ENCODE measurements at regions not wholly inside any gene's neighbourhood (a gene's known extent, or its start where the extent isn't known, plus 50 kb on each side); places are given as distances from the start of the nearest gene placed in this dataset.

GRCh38 chr6:168227840-168228239 is 91.7 kb downstream of the DACT2 start:
- H3K27me3 ChIP-seq = no peaks in the 10 kb centered on the region
- no peak for DNase-seq
- intact Hi-C loops (cut with DNase I) = no loop called here
- H3K9ac ChIP-seq (ENCODE audit: low read depth in 2 of 2, low read length in 2 of 2) = no peak overlapping the region
- no peaks in the 10 kb centered on the region for H3K9me3 ChIP-seq
- H3K36me3 ChIP-seq = no peaks in the 10 kb centered on the region
- no peaks in the 10 kb centered on the region for H3K4me1 ChIP-seq
- TF ChIP-seq CTCF (IDR thresholded peaks at IDR 0.05) = no peak
- H3K27ac ChIP-seq = no peak overlapping the region
- no peak overlapping the region for H3K4me3 ChIP-seq

- H3K4me1 ChIP-seq = no peaks in the 10 kb centered on the region
- no peak overlapping the region for H3K27ac ChIP-seq
- H3K36me3 ChIP-seq = no peaks in the 10 kb centered on the region
- TF ChIP-seq CTCF (IDR thresholded peaks at IDR 0.05) = no peak
- no peak overlapping the region for H3K4me3 ChIP-seq
- intact Hi-C loops (cut with DNase I) = no loop called here
- H3K9ac ChIP-seq (ENCODE audit: low read depth in 2 of 2, low read length in 2 of 2) = no peak overlapping the region
- DNase-seq = no peak
- no peaks in the 10 kb centered on the region for H3K9me3 ChIP-seq
- H3K27me3 ChIP-seq = no peaks in the 10 kb centered on the region
These were observed 92.7 kb downstream of the DACT2 start for GRCh38 chr6:168226902-168227318.

GRCh38 chr6:168226061-168226752 is 93.4 kb downstream of the DACT2 start:
- TF ChIP-seq CTCF (IDR thresholded peaks at IDR 0.05) = no peak
- Histone ChIP-seq H3K9ac (ENCODE audit: low read depth in 2 of 2, low read length in 2 of 2) (no peak overlapping the region), H3K9me3 (no peaks in the 10 kb centered on the region), H3K27me3 (no peaks in the 10 kb centered on the region), H3K27ac (no peak overlapping the region), H3K36me3 (no peaks in the 10 kb centered on the region), H3K4me1 (no peaks in the 10 kb centered on the region), H3K4me3 (no peak overlapping the region)
- intact Hi-C loops (cut with DNase I) = no loop called here
- no peak for DNase-seq

GRCh38 chr6:168225471-168225911 is 94.1 kb downstream of the DACT2 start:
- Histone ChIP-seq H3K27ac (no peak overlapping the region), H3K9ac (ENCODE audit: low read depth in 2 of 2, low read length in 2 of 2) (no peak overlapping the region), H3K36me3 (no peaks in the 10 kb centered on the region), H3K4me3 (no peak overlapping the region), H3K4me1 (no peaks in the 10 kb centered on the region), H3K9me3 (no peaks in the 10 kb centered on the region), H3K27me3 (no peaks in the 10 kb centered on the region)
- no peak for TF ChIP-seq CTCF (IDR thresholded peaks at IDR 0.05)
- intact Hi-C loops (cut with DNase I) = no loop called here
- DNase-seq = no peak

GRCh38 chr6:168223755-168224154 is 95.8 kb downstream of the DACT2 start:
- Histone ChIP-seq H3K27ac (no peak overlapping the region), H3K4me3 (no peak overlapping the region), H3K27me3 (no peaks in the 10 kb centered on the region), H3K9ac (ENCODE audit: low read depth in 2 of 2, low read length in 2 of 2) (no peak overlapping the region), H3K4me1 (no peaks in the 10 kb centered on the region), H3K36me3 (no peaks in the 10 kb centered on the region), H3K9me3 (no peaks in the 10 kb centered on the region)
- intact Hi-C loops (cut with DNase I) = no loop called here
- no peak for DNase-seq
- TF ChIP-seq CTCF (IDR thresholded peaks at IDR 0.05) = no peak
